KOPT-K1 (cell line): ENCODE measurements at regions not wholly inside any gene's neighbourhood (a gene's known extent, or its start where the extent isn't known, plus 50 kb on each side); places are given as distances from the start of the nearest gene placed in this dataset.

Source experiments
- H3K27ac ChIP-seq: fragments of 200-600 bp; sonication (generic); 2 replicates; pipeline ENCODE4 v1.5.1; 2016; ENCODE audit warnings: antibody characterized with exemption, mild to moderate bottlenecking, low read depth, low read length; ENCODE audit not compliant: poor library complexity, severe bottlenecking
- H3K36me3 ChIP-seq: fragments of 200-600 bp; sonication (generic); 2 replicates; pipeline ENCODE4 v1.5.1; 2017; ENCODE audit warnings: antibody characterized with exemption, mild to moderate bottlenecking, low read length, moderate library complexity; ENCODE audit not compliant: insufficient read depth
- H3K9me3 ChIP-seq: fragments of 200-600 bp; sonication (generic); 2 replicates; pipeline ENCODE4 v1.5.1; 2017; ENCODE audit warnings: antibody characterized with exemption, low read length, mild to moderate bottlenecking; ENCODE audit not compliant: insufficient read depth, poor library complexity, severe bottlenecking

DNA sequence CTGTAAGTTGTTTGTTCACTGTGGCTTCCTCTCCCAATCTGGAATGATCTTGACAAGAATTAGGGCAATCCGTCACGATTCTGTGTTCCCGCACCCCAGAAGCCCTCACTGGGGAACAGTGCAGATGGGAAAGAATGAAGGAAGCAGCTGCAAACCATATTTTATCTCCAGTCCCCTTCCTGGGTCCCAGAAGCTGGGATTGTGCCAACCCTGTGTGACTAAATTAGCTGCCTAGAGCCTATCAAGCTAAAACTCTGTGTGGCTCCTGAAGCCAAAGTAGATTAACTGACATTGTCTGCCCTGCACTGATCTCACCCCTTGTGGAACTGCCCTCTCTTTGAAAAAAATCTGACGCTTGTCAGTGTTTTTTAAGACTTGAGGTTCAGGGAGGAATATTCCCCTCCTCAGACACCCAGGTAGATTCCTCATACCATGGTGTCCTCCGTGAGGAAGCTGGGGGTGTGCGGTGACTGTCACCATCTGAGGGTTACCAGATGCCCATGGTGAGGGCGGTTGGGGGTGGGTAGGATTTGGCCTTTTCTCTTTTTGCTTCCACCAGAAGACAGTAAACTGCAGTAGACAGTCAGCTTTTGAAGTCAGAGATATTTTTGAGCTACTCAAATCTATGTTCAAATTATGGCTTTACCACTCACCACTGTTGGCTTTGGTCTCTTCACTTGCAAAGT, 358.3 kb upstream of the TPM1 start:
- Histone ChIP-seq H3K9me3 (no peaks in the 10 kb centered on the region), H3K27ac (no peak overlapping the region), H3K36me3 (no peaks in the 10 kb centered on the region)

DNA sequence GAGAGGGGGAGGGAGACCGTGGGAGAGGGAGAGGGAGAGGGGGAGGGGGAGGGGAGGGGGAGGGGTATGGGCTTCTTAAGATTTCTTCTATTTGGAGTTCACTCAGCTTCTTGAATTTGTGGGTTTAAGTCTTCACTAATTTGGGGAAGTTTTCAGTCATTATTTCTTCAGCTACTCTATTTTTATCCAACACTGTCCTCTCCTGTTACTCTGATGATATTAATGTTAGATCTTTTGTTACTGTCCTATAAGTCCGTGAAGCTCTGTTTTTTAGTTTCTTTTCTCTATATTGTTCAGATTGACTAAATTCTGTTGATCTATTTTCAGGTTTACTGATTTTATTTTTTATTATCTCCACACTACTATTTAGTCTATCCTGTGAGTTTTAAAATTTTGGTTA, 351.5 kb upstream of the TPM1 start:
- Histone ChIP-seq H3K27ac (no peak overlapping the region), H3K36me3 (no peaks in the 10 kb centered on the region), H3K9me3 (no peaks in the 10 kb centered on the region)

DNA sequence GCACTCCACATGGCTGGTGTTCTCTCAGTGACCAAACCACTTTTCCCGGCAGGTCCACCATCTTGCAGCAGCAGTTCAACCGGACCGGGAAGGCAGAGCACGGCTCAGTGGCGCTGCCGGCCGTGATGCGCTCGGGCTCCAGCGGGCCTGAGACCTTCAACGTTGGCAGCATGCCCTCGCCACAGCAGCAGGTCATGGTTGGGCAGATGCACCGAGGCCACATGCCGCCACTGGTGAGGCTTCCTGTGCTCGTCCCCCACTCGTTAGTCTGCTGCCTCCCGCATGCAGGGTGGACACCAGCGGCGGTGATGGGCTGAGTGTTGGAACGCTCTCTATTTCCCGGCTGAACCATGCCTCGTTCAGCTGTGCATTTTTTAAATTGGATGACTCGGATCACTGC, 344.9 kb upstream of the TPM1 start:
- H3K27ac ChIP-seq: no peak overlapping the region
- H3K36me3 ChIP-seq: no peaks in the 10 kb centered on the region
- H3K9me3 ChIP-seq: no peaks in the 10 kb centered on the region

DNA sequence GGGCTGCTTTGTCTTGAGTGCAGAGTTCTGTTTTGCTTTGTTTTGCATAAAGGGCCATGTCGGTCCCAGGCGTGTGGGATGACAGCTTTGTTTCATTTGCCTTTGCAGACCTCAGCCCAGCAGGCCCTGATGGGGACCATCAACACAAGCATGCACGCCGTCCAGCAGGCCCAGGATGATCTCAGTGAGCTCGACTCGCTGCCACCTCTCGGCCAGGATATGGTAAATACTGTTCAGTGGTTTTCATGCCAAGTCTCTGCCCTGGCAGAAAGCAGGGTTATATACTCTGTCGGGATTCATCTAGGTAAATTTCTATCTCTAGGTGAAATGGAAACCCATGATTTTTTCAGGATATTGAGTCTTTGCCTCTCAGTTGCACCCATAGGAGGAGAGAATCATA, 343.9 kb upstream of the TPM1 start:
- H3K9me3 ChIP-seq: no peaks in the 10 kb centered on the region
- H3K36me3 ChIP-seq: no peaks in the 10 kb centered on the region
- H3K27ac ChIP-seq: no peak overlapping the region

DNA sequence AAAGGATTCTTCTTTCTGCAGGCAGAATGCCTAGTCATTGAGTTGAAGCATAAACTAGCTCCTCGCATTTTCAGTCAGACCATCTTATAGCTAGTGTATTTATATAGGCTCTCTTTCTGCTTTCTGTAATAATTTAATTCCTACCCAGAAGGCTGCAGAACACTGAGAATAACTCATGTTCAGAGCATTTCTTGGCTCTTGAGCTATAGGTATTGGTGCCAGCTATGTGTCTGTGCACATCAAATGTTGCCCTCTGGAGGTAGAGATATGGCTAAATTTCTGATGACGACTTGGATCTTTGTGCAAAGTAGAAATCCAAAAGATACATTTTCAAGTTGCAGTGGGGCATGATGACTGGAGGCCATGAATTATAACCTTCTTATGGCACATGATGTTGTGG, 336.2 kb upstream of the TPM1 start:
- no peak overlapping the region for H3K27ac ChIP-seq
- H3K9me3 ChIP-seq: no peaks in the 10 kb centered on the region
- H3K36me3 ChIP-seq: no peaks in the 10 kb centered on the region

DNA sequence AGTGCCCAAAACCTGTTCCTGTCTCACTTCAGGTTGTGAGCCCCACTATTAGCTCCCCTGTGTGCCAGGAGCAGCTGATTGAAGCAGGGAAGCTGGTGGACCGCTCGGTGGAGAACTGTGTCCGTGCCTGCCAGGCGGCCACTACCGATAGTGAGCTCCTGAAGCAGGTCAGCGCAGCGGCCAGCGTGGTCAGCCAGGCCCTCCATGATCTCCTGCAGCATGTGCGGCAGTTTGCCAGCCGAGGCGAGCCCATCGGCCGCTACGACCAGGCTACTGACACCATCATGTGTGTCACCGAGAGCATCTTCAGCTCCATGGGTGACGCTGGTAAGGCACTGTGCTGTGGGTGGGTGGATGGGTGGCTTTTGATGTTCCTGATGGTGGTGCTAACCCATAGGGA, 334.1 kb upstream of the TPM1 start:
- no peaks in the 10 kb centered on the region for H3K9me3 ChIP-seq
- H3K27ac ChIP-seq: no peak overlapping the region
- H3K36me3 ChIP-seq: no peaks in the 10 kb centered on the region

DNA sequence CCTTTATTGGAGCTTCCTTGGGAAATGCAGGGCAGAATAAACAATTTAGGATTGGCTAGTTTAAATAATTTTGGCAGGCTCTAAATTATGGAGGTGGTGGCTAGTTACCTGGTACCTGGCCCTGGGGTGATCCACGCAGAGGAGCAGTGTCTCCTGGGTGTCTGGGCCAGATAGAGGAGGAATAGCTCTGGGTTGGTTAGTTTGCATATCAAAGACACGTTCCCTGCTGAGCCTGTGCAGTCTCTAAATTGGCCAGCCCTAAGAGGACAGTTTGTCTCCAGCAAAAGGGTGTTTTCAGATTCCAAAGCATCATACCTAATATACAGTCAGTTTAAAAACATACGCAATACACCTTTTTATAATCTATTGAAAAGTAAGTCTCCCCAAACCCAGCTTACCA, 333.3 kb upstream of the TPM1 start:
- H3K27ac ChIP-seq: no peak overlapping the region
- no peaks in the 10 kb centered on the region for H3K9me3 ChIP-seq
- H3K36me3 ChIP-seq: no peaks in the 10 kb centered on the region

DNA sequence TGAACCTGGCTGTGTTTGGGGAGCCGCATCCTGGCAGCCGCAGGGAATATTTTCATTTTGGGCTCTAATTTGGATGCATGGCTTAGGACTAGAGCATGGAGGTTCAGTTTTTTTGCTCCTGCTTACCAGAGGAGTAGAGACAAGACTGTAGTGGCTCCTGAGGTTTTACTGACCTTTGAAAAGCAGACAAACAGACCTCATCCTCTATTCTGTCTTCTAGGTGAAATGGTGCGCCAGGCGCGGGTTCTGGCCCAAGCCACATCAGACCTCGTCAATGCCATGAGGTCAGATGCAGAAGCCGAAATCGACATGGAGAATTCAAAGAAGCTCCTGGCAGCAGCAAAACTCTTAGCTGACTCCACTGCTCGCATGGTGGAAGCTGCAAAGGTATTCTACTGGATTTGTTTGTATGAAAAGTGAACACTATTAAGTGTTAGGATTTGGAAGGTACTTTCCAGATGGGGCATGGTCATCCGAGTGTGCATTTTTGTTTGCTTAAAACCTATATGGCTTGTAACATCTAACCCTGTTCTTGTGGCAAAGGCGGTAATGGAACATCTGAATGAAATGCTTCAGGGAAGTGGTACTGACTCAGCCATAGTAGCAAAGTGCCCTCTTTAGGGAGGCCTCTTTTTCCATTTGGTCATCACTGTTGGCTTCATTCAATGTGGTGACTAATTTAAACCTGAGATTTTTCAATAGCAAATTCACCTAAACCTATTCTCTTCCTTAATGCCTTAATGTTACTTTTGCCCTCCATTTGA, 330.7 kb upstream of the TPM1 start:
- Histone ChIP-seq H3K9me3 (no peaks in the 10 kb centered on the region), H3K36me3 (no peaks in the 10 kb centered on the region), H3K27ac (no peak overlapping the region)

DNA sequence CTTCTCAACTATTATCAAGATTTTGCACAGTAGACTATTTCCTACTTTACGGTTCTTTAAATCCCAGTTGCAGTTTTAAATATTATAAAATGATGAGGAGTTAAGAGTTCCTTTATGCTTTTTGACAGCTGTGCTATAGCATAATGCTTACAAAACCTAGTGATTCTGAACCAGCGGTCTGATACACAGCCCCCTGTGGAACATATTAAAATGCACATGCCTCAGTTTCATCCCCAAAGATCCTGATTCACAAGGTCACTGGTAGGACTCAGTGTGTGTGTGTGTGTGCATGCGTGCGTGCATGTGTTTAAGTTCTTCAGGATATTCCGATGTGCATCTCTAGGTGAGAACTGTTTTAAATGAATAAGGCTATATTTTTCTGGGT, 330.1 kb upstream of the TPM1 start:
- Histone ChIP-seq H3K36me3 (no peaks in the 10 kb centered on the region), H3K27ac (no peak overlapping the region), H3K9me3 (no peaks in the 10 kb centered on the region)

DNA sequence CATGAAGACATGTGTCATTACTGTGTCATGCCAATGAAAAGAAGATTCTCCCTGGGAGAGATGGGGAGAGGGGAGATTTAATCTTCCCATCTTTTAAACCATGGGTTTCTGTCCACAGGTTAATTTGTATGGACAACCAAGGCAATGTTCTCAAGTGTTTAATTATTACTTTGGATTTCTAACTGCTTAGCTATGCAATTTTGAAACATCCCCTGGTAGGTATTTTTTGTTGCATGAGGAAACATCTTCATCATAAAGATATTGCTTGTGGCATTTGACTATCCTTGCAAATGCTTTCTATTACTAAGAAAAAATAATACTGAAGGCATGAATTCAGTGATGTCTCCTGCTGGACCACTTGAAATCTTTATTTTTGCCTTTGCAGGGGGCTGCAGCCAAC, 326.6 kb upstream of the TPM1 start:
- Histone ChIP-seq H3K9me3 (no peaks in the 10 kb centered on the region), H3K36me3 (no peaks in the 10 kb centered on the region), H3K27ac (no peak overlapping the region)

DNA sequence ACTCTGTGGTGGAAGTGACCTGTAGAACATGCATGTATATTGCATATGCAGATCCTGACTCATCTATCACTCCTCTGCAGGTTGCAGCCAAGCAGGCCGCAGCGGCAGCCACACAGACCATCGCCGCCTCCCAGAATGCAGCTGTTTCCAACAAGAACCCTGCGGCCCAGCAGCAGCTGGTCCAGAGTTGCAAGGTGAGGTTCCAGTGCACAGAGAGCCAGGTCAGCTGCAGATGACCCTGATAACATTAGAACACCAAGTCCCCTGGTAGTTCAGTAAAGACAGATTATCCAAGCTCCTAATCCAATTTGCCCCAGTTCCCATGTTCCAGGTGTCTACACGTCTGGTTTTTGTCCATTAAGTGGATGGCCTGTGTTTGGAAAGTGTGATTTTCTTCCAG, 325.1 kb upstream of the TPM1 start:
- no peaks in the 10 kb centered on the region for H3K36me3 ChIP-seq
- no peaks in the 10 kb centered on the region for H3K9me3 ChIP-seq
- H3K27ac ChIP-seq: no peak overlapping the region

DNA sequence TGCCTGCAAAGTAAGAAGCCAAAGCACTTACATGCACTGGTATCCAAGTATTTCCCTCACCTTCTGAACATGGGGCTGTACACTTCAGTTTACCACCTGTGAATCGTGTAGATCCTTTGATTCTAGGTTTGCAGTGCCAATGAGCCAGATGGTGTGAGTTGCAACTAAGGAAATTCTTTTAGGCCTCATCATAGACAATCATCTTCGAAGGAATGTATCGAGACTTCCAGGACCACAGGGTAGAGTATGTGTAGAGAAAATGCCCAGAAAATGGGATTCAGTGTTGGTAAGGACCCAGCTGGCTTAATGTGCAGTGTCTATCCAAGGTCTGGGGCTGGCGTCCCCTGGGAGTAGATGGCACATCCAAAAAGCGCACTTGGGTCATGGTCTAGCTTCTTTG, 323.2 kb upstream of the TPM1 start:
- no peaks in the 10 kb centered on the region for H3K36me3 ChIP-seq

DNA sequence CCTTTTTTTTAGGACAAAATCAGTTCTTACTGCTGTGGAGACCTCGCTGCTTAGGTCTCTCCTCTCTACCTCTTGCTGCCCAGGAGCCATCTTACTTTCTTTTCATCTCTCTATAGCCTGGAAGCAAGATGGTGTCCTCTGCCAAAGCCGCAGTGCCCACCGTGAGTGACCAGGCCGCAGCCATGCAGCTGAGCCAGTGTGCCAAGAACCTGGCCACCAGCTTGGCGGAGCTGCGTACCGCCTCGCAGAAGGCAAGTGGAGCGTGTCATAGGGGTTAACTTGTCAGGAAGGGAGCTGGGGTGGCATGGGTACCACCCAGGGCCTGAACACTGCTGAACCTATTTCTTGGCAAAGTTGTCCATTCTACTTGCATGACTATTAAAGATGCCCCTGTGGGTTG, 320.3 kb upstream of the TPM1 start:
- no peaks in the 10 kb centered on the region for H3K9me3 ChIP-seq
- no peaks in the 10 kb centered on the region for H3K36me3 ChIP-seq
- H3K27ac ChIP-seq: no peak overlapping the region

More for the DNA sequence above, 323.2 kb upstream of the TPM1 start:
- Histone ChIP-seq H3K27ac (no peak overlapping the region), H3K9me3 (no peaks in the 10 kb centered on the region)

DNA sequence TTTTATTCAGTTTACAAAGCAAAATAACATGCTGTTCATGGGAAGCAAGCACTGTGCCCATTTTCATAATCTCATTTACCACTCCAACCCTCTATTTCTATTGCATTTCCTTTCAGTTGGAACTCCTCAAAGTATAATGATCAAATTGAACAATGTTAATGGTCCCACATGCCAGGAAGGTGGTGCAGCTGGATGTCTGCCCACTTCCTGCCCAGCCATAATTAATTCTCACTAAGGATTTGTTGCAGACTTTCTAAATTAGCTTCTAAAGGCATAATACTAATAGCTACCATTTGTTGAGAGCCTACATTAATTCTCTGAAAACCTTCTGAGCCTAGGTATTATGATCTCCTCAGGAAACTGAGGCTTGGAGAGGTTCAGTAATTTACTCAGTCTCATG, 316.1 kb upstream of the TPM1 start:
- Histone ChIP-seq H3K9me3 (no peaks in the 10 kb centered on the region), H3K27ac (no peak overlapping the region)

DNA sequence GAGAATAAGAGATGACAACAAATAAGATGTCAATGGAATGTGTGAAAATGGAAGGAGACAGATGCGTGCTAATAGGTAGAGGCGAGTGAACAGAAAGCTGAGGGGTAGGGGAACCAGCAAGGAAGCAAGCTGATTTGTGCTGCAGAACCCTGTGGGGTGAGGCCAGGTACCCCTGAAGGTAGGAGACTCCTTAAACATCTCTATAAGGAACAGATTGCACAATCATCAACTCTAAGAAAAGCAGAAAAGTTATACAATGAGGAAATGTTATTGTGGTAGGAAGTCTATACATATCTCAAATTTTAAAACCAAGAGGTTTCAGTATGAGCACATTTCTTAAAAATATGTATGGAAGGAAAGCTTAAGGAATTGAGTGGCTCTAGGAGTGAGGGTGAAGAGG, 315.0 kb upstream of the TPM1 start:
- H3K27ac ChIP-seq: no peak overlapping the region
- H3K36me3 ChIP-seq: no peaks in the 10 kb centered on the region

More for the DNA sequence above, 316.1 kb upstream of the TPM1 start:
- no peaks in the 10 kb centered on the region for H3K36me3 ChIP-seq

DNA sequence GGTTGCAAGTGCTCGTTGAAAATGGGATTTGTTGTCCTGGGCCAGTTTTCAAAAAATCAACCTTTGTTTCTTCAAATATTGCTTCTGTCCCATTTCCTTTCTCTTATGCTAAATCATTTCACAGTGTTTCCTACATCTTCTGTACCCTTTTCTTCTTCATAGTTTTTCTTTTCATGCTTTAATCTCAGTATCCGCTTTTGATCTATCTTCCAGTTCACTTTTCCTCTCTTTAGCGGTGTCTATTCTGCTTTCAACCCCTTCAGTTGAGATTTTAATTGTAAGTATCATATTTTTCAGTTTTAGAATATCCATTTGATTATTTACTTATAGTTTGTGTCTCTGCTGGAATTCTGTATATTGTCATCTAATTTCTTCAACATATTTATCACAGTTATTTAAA, 311.7 kb upstream of the TPM1 start:
- Histone ChIP-seq H3K9me3 (no peaks in the 10 kb centered on the region), H3K27ac (no peak overlapping the region), H3K36me3 (no peaks in the 10 kb centered on the region)

More for the DNA sequence above, 315.0 kb upstream of the TPM1 start:
- no peaks in the 10 kb centered on the region for H3K9me3 ChIP-seq
